ENCODE measurements at regions not wholly inside any gene's neighbourhood (a gene's known extent, or its start where the extent isn't known, plus 50 kb on each side); places are given as distances from the start of the nearest gene placed in this dataset.
"Not testable (repeated sequence)": the region's sequence is repeated elsewhere in the genome, so short reads cannot be mapped to it uniquely, and the experiment has no call there.

DNA sequence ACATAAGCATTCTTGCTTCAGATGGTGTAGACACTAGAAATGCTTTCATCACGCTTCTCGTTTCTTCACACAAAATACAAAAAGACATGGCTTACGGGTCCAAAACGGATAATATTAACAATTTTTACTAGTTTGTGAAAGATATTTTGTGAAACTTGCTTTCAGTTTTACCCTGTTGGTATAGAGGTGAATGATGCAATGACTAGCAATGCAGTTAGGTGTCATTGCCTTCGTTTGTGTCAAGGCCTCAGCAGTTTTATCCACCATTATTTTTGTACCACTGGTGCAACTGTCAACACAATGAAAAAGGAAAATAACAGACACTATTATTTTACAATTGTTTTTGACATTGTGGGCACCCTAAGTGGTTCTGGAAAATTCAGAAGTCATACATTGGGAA is 323.0 kb downstream of the FLRT2 start:
- Histone ChIP-seq H3K4me1 (ENCODE audit: control insufficient read depth in 4 of 4, insufficient read depth in 4 of 4, low read length in 3 of 4) (no peaks in the 10 kb centered on the region), H3K27me3 (ENCODE audit: control insufficient read depth in 4 of 4, insufficient read depth in 4 of 4, low read length in 3 of 4) (no peaks in the 10 kb centered on the region), H3K36me3 (ENCODE audit: control insufficient read depth in 4 of 4, insufficient read depth in 3 of 4, low read depth in 1 of 4, low read length in 3 of 4) (no peaks in the 10 kb centered on the region), H3K9me3 (ENCODE audit: control insufficient read depth in 4 of 4, low read length in 3 of 4) (peaks cover 0 to 2% (median 0%) of the 10 kb centered on the region in 4 donors), H3K4me3 (ENCODE audit: low read depth in 1 of 3, low read length in 3 of 3) (no peak overlapping the region), H3K9ac (ENCODE audit: low read depth in 1 of 2, low read length in 2 of 2) (no peak overlapping the region), H3K27ac (ENCODE audit: low read depth in 1 of 2, low read length in 2 of 2) (no peak overlapping the region)
- 84% methylated on average over 5 of the region's 5 CpGs for WGBS
- TF ChIP-seq SP1 (IDR thresholded peaks at IDR 0.05) (no peak), TAF1 (conservative IDR thresholded peaks at IDR 0.05) (no peak), NR2F2 (IDR thresholded peaks at IDR 0.05) (no peak), FOXA2 (IDR thresholded peaks at IDR 0.05) (no peak), JUND (IDR thresholded peaks at IDR 0.05) (no peak), FOXA1 (IDR thresholded peaks at IDR 0.05) (no peak), RAD21 (IDR thresholded peaks at IDR 0.05) (no peak), YY1 (IDR thresholded peaks at IDR 0.05) (no peak), HNF4G (IDR thresholded peaks at IDR 0.05) (no peak)
- TF ChIP-seq, protein P1, sequence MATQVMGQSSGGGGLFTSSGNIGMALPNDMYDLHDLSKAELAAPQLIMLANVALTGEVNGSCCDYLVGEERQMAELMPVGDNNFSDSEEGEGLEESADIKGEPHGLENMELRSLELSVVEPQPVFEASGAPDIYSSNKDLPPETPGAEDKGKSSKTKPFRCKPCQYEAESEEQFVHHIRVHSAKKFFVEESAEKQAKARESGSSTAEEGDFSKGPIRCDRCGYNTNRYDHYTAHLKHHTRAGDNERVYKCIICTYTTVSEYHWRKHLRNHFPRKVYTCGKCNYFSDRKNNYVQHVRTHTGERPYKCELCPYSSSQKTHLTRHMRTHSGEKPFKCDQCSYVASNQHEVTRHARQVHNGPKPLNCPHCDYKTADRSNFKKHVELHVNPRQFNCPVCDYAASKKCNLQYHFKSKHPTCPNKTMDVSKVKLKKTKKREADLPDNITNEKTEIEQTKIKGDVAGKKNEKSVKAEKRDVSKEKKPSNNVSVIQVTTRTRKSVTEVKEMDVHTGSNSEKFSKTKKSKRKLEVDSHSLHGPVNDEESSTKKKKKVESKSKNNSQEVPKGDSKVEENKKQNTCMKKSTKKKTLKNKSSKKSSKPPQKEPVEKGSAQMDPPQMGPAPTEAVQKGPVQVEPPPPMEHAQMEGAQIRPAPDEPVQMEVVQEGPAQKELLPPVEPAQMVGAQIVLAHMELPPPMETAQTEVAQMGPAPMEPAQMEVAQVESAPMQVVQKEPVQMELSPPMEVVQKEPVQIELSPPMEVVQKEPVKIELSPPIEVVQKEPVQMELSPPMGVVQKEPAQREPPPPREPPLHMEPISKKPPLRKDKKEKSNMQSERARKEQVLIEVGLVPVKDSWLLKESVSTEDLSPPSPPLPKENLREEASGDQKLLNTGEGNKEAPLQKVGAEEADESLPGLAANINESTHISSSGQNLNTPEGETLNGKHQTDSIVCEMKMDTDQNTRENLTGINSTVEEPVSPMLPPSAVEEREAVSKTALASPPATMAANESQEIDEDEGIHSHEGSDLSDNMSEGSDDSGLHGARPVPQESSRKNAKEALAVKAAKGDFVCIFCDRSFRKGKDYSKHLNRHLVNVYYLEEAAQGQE (IDR thresholded peaks at IDR 0.05) = no peak
- TF ChIP-seq, protein P2, sequence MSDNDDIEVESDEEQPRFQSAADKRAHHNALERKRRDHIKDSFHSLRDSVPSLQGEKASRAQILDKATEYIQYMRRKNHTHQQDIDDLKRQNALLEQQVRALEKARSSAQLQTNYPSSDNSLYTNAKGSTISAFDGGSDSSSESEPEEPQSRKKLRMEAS (IDR thresholded peaks at IDR 0.05) = no peak
- TF ChIP-seq, protein P3, sequence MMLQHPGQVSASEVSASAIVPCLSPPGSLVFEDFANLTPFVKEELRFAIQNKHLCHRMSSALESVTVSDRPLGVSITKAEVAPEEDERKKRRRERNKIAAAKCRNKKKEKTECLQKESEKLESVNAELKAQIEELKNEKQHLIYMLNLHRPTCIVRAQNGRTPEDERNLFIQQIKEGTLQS (IDR thresholded peaks at IDR 0.05) = no peak
- no peak for DNase-seq (ENCODE audit: low spot score)

DNA sequence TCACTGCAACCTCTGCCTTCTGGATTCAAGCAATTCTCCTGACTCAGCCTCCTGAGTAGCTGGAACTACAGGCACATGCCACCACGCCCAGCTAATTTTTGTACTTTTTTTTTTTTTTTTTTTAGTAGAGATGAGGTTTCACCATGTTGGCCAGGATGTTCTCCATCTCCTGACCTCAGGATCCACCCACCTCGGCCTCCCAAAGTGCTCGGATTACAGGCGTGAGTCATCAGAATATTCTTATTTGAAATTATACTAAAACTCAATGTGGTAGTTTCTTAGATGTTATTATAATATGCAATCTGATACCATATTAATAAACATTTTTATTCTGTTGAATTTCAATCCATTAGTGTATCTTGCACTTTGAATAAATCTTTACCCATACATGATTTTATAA is 322.2 kb downstream of the FLRT2 start:
- H3K4me1 ChIP-seq (ENCODE audit: control insufficient read depth in 4 of 4, insufficient read depth in 4 of 4, low read length in 3 of 4); H3K36me3 ChIP-seq (ENCODE audit: control insufficient read depth in 4 of 4, insufficient read depth in 3 of 4, low read depth in 1 of 4, low read length in 3 of 4); H3K4me3 ChIP-seq (ENCODE audit: low read depth in 1 of 3, low read length in 3 of 3); DNase-seq (ENCODE audit: low spot score); H3K27ac ChIP-seq (ENCODE audit: low read depth in 1 of 2, low read length in 2 of 2); H3K27me3 ChIP-seq (ENCODE audit: control insufficient read depth in 4 of 4, insufficient read depth in 4 of 4, low read length in 3 of 4); H3K9me3 ChIP-seq (ENCODE audit: control insufficient read depth in 4 of 4, low read length in 3 of 4); H3K9ac ChIP-seq (ENCODE audit: low read depth in 1 of 2, low read length in 2 of 2): not testable (repeated sequence)
- WGBS = 92% methylated on average over 4 of the region's 4 CpGs

DNA sequence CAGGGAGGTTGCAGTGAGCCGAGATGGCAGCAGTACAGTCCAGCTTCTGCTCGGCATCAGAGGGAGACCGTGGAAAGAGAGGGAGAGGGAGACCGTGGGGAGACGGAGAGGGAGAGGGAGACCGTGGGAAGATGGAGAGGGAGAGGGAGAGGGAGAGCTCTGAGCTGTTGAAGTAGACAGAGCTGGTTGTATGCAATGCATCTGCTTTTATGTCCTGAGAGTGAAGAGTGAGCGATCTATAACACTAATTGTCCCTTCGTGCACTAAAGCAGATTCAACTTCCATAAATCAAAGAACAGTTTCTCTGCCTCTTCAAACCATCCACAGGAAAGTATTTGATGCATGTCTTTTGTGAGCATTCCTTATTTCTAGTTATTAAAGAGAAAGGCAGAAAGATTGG is 300.6 kb downstream of the FLRT2 start:
- not testable (repeated sequence) for H3K4me1 ChIP-seq (ENCODE audit: control insufficient read depth in 4 of 4, insufficient read depth in 4 of 4, low read length in 3 of 4); H3K9ac ChIP-seq (ENCODE audit: low read depth in 1 of 2, low read length in 2 of 2); DNase-seq (ENCODE audit: low spot score); H3K27me3 ChIP-seq (ENCODE audit: control insufficient read depth in 4 of 4, insufficient read depth in 4 of 4, low read length in 3 of 4); H3K27ac ChIP-seq (ENCODE audit: low read depth in 1 of 2, low read length in 2 of 2); H3K36me3 ChIP-seq (ENCODE audit: control insufficient read depth in 4 of 4, insufficient read depth in 3 of 4, low read depth in 1 of 4, low read length in 3 of 4); H3K4me3 ChIP-seq (ENCODE audit: low read depth in 1 of 3, low read length in 3 of 3); H3K9me3 ChIP-seq (ENCODE audit: control insufficient read depth in 4 of 4, low read length in 3 of 4)
- 89% methylated on average over 8 of the region's 8 CpGs for WGBS

DNA sequence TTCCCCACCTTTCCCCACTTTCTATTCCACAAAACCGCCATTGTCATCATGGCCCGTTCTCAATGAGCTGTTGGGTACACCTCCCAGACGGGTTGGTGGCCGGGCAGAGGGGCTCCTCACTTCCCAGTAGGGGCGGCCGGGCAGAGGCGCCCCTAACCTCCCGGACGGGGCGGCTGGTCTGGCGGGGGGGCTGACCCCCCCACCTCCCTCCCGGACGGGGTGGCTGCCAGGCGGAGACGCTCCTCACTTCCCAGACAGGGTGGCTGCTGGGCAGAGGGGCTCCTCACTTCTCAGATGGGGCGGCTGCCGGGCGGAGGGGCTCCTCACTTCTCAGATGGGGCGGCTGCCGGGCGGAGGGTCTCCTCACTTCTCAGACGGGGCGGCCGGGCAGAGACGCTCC is 299.7 kb downstream of the FLRT2 start:
- H3K4me3 ChIP-seq (ENCODE audit: low read depth in 1 of 3, low read length in 3 of 3); H3K9ac ChIP-seq (ENCODE audit: low read depth in 1 of 2, low read length in 2 of 2); DNase-seq (ENCODE audit: low spot score); H3K4me1 ChIP-seq (ENCODE audit: control insufficient read depth in 4 of 4, insufficient read depth in 4 of 4, low read length in 3 of 4); H3K27me3 ChIP-seq (ENCODE audit: control insufficient read depth in 4 of 4, insufficient read depth in 4 of 4, low read length in 3 of 4); H3K36me3 ChIP-seq (ENCODE audit: control insufficient read depth in 4 of 4, insufficient read depth in 3 of 4, low read depth in 1 of 4, low read length in 3 of 4); H3K27ac ChIP-seq (ENCODE audit: low read depth in 1 of 2, low read length in 2 of 2); H3K9me3 ChIP-seq (ENCODE audit: control insufficient read depth in 4 of 4, low read length in 3 of 4): not testable (repeated sequence)
- 94% methylated on average over 23 of the region's 25 CpGs for WGBS
